ENCODE measurements at regions not wholly inside any gene's neighbourhood (a gene's known extent, or its start where the extent isn't known, plus 50 kb on each side); places are given as distances from the start of the nearest gene placed in this dataset.
A peak's percentile ranks its signal among the peaks of the same experiment; 100 is the strongest.

GRCh38 chr14:40394634-40395340 lies 962.6 kb upstream of the FBXO33 start:
- no peak overlapping the region for H3K27ac ChIP-seq
- TF ChIP-seq ZFX (IDR thresholded peaks at IDR 0.05; ENCODE audit: borderline replicate concordance): no peak
- TF ChIP-seq CTCF (IDR thresholded peaks at IDR 0.05): no peak

- H3K27ac ChIP-seq: no peak overlapping the region
- TF ChIP-seq CTCF (IDR thresholded peaks at IDR 0.05) (no peak), ZFX (IDR thresholded peaks at IDR 0.05; ENCODE audit: borderline replicate concordance) (no peak)
Observed at GRCh38 chr14:40393143-40393542, 960.9 kb upstream of the FBXO33 start.

GRCh38 chr14:40386433-40386832 lies 954.2 kb upstream of the FBXO33 start:
- TF ChIP-seq CTCF (IDR thresholded peaks at IDR 0.05) (no peak), ZFX (IDR thresholded peaks at IDR 0.05; ENCODE audit: borderline replicate concordance) (no peak)
- no peak overlapping the region for H3K27ac ChIP-seq

- H3K27ac ChIP-seq: no peak overlapping the region
- TF ChIP-seq ZFX (IDR thresholded peaks at IDR 0.05; ENCODE audit: borderline replicate concordance) (no peak), CTCF (IDR thresholded peaks at IDR 0.05) (no peak)
Observed at GRCh38 chr14:40374221-40374620, 942.0 kb upstream of the FBXO33 start.

- H3K27ac ChIP-seq: no peak overlapping the region
- TF ChIP-seq ZFX (IDR thresholded peaks at IDR 0.05; ENCODE audit: borderline replicate concordance): no peak
- TF ChIP-seq CTCF (IDR thresholded peaks at IDR 0.05): no peak
Observed at GRCh38 chr14:40371011-40371410, 938.8 kb upstream of the FBXO33 start.

- no peak for TF ChIP-seq CTCF (IDR thresholded peaks at IDR 0.05)
- TF ChIP-seq ZFX (IDR thresholded peaks at IDR 0.05; ENCODE audit: borderline replicate concordance): no peak
- H3K27ac ChIP-seq: peak overlapping the region; percentile 77
Observed at GRCh38 chr14:40368314-40368713, 936.1 kb upstream of the FBXO33 start.

- H3K27ac ChIP-seq: peak overlapping the region; percentile 77
- TF ChIP-seq ZFX (IDR thresholded peaks at IDR 0.05; ENCODE audit: borderline replicate concordance) (no peak), CTCF (IDR thresholded peaks at IDR 0.05) (no peak)
Observed at GRCh38 chr14:40367717-40368116, 935.5 kb upstream of the FBXO33 start.

Measured in 22Rv1 (cell line).